GM23248 (cell line): ENCODE measurements at regions not wholly inside any gene's neighbourhood (a gene's known extent, or its start where the extent isn't known, plus 50 kb on each side); places are given as distances from the start of the nearest gene placed in this dataset.

Experiments
- EZH2 ChIP-seq: fragments of 200-600 bp; sonication (generic); IDR thresholded peaks from 2 replicates; pipeline ENCODE4 v1.6.1; 2018; ENCODE audit warnings: antibody characterized with exemption, mild to moderate bottlenecking; ENCODE audit not compliant: insufficient read depth, poor library complexity, severe bottlenecking
- EZH2phosphoT487 ChIP-seq: fragments of 200-600 bp; sonication (generic); IDR thresholded peaks from 2 replicates; pipeline ENCODE4 v1.6.1; 2018; ENCODE audit warnings: antibody characterized with exemption, moderate library complexity, mild to moderate bottlenecking, low read depth; ENCODE audit not compliant: insufficient read depth

GRCh38 chr1:5758859-5759578 lies 233.2 kb downstream of the NPHP4 start:
- TF ChIP-seq EZH2phosphoT487, result no peak
- TF ChIP-seq EZH2, result no peak
